ENCODE measurements at regions not wholly inside any gene's neighbourhood (a gene's known extent, or its start where the extent isn't known, plus 50 kb on each side); places are given as distances from the start of the nearest gene placed in this dataset.
"Not testable (repeated sequence)": the region's sequence is repeated elsewhere in the genome, so short reads cannot be mapped to it uniquely, and the experiment has no call there.

GRCh38 chr19:56894626-56895025 is 54.1 kb upstream of the PEG3 start:
- DNase-seq, result no peak

- DNase-seq, result no peak
Observed at GRCh38 chr19:56896095-56896494, 55.6 kb upstream of the PEG3 start.

- DNase-seq, result no peak
Observed at GRCh38 chr19:56899943-56900342, 59.4 kb upstream of the PEG3 start.

GRCh38 chr19:56900573-56901097 is 60.1 kb upstream of the PEG3 start:
- DNase-seq, result no peak

GRCh38 chr19:56905631-56906150 is 65.2 kb upstream of the PEG3 start:
- no peak for DNase-seq

DNA sequence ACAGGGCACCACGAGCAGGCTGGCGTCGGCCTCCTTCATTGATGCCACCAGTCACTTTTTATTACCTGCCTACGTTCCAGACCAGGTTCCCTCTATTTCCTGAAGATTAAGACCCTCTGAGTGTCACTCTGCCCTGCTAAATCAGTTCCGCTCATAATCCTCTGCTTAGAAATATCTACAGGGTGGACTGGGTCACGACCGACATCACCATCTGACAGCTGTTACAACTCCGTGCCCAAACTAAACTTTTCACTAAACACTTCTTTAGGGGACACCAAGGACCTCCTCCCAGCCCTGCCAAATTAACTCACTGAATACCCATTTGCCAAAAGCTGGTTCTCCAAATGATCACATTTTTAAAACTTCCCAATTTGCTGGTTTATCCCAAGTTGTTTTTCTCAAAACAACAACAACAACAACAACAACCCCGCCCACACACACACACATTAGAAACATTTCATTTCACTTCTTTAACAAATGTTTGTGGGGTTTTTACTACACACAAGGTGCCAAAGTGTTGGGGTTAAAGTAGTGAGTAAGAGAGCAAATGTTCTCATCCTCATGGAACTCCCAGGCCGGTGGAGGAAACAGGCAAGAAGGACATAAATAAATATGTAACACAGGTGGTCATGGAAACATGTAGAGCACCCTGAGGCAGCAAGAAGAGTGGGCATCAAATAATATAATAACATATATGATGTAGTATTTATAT is 72.0 kb upstream of the PEG3 start:
- DNase-seq, result no peak

GRCh38 chr19:56913113-56913455 is 72.6 kb upstream of the PEG3 start:
- DNase-seq, result not testable (repeated sequence)

GRCh38 chr19:56916528-56916927 is 76.0 kb upstream of the PEG3 start:
- DNase-seq, result no peak

GRCh38 chr19:56917529-56917928 is 77.0 kb upstream of the PEG3 start:
- no peak for DNase-seq

DNA sequence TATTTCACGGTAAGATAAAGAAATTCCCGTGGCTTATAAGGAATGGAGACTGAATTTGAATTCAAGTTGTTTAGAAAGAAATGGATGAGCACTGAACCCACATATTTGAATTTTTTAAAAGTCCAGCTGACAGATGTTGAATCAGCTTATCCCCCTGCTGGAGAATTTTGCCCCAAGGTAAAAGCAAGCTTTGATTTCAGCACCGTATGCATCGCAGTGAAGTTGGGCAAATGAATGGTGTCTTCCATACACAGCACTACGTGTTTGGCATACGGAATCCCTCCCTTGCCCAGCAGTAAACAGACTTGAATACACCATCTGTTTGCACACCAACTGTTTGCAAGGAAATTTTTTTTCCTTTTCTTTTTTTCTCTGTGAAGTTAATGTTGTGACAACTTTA is 77.5 kb upstream of the PEG3 start:
- DNase-seq, result no peak

DNA sequence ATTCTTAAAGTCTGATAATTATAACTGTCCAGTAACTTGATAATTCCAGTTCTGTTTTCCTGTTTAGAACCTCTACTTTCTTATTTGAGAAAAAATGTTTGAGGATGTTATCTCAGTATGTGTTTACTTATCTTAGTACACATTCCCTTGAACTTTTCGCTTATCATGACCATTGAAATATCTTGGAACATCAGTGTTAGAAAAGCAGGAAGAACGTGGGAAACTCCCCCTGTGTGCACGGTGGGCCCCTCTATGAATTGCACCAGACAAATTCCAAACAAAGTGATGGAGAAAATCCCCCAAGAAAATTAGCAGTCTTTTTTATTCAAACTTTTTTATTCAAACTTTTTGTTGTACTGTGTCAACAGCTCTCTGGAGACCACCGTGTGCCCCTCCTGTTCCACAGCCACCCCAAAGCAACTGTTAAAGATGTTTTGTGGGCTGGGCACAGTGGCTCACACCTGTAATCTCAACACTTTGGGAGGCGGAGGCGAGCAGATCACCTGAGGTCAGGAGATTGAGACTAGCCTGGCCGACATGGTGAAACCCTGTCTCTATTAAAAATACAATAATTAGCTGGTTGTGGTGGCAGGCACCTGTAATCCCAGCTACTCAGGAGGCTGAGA is 78.3 kb upstream of the PEG3 start:
- DNase-seq, result no peak

GRCh38 chr19:56919308-56919995 is 78.9 kb upstream of the PEG3 start:
- no peak for DNase-seq

GRCh38 chr19:56926094-56926493 is 85.6 kb upstream of the PEG3 start:
- not testable (repeated sequence) for DNase-seq

DNA sequence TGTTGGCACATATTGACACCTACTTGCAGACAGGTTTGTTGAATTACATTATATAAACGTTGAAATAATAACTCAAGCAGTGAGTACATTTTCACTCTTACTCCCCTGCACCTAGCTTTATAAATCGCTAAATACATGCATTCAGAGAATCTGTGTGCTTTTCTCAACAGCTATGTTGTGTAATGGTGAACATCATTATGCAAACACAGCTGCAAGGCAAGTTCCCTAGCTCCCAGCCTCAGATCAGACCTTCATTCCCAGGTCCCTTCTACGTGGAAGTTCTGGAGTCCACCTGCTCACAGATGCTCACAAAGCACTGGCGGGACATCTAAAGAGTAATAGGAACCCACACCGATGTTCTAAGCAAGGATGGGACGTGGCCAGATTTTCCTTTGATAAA is 86.8 kb upstream of the PEG3 start:
- DNase-seq, result no peak

GRCh38 chr19:56927791-56928207 is 87.3 kb upstream of the PEG3 start:
- DNase-seq, result no peak

DNA sequence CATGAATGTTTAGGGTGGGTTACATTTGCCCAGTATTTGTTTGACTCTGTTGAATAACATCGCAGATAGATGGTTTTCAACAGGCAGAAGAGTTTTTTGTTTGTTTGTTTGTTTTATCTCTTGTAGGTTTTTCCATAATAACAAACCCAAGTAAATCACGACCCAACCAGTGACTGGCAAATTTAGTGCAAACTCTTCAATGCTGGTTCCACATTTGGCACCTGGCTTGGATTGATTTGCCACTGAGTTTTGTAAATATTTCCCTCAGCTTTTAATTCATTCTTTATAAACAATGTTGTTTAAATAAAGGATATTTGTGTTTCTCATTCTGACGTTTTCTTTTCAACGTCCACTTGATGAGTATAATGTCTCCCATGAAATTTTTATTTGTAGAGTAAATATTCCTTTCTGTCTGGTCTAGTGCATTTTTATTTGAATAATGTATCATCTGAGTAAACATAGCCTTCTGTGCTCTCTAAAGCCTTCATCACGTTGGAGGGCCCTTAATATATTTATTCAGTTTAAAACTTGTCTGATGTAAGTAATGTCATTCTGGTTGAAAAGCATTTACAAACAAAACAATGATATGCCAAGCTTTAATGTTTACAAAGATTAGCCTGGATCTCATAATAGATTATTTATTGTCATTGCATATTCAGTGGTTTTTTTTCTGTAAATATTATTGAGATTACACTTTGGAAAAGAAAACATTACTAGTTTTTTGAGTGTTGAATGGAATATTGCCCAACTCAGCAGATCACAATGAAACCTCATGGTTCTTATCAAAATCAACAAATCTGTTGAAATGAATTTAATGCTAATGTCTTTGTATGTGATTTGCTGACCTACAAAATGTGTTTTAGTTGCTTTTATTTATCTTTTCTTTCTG is 90.4 kb upstream of the PEG3 start:
- DNase-seq, result no peak

DNA sequence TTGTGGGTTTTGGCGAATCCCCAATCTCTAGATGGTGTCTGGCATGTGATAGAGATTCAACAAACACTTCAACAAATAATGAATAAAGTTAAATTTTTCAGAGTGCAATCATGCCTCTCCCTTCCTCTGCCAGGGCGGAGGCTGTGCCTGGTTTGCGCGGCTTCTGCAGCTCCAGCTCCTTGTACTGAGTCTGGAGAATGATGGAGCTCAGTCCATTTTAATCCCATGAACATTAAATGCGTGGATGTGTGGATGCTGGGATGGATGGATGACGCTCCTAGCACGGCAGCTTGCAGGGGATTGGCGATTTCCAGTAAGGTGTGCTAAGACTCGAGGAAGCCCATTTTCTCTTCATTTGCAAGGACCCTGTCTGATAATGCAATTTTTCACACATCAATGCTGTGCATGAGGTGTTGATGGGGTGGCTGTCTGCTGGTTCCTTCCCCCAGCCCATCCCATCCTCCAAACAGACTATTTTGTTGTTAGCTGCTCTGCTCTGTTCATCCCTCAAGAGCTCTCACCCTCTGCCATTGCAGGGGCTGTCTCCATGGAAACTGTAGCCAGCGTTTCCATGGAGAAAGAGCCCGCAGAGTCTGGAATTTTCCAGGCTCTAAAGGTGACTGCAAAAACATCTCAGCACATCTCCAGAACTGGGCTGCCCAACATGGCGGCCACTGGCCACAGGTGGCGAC is 92.6 kb upstream of the PEG3 start:
- no peak for DNase-seq

DNA sequence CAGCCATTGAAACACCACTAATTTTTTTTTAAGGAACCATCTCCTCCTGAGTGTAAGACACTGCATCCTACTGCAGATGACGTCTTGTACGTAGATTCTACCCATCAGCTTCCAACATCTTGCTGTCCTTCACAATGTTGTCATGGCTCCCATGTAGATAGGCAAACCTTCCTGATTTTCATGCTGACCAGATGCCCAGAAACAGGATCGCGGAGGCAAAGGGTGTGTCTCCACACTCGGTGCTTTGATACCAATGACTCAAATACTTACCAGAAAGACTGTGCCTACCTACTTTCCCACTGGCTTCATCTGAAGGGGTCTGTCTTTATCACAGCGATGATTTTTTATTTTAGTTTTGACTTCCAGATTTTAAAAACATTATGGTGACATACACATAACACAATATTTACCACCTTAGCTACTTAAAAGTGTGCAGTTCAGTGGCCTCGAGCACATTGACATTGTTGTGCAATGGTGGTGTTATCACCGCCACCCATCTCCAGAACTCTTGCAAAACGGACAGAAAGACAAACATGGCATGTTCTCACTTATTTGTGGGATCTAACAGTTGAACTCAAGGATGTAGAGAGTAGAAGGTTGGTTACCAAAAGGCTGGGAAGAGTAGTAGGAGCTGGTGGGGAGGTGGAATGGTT is 94.0 kb upstream of the PEG3 start:
- no peak for DNase-seq

- DNase-seq, result no peak
Observed at GRCh38 chr19:56939951-56940350, 99.4 kb upstream of the PEG3 start.

DNA sequence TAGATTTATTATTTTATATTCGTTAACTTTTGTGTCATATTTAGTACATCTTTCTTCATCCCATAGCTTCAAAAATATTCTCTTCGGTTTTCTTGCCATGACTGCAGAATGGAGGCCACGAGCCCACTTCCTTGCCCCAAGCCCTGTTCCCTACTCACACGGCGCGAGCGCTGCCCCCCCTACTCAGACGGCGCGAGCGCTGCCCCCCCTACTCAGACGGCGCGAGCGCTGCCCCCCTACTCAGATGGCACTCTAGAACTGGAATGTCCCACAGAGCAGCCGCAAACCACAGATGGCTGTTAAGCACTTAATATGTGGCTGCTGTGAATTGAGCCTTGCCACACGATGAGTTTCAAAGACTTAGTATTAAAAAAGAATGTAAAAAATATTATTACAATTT is 102.2 kb upstream of the PEG3 start:
- no peak for DNase-seq

DNA sequence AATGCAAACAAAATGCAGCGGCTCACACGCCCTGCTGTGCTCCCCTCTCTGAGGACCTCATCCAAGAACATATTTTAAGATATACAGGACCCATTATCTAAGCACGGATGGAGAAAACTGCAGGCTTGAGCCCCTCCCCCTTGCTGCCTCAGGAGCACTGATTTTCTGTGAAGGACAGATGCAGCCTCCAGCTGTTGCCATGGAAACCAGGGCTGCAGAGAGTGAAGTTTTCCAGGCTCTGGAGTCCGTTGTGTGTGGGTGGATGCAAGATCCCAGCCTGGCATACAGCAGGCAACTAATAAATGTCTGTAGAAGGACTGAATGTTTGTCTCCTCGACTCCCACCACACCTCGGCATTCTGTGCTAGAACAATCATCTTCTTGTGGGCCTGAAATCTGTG is 105.6 kb upstream of the PEG3 start:
- DNase-seq, result peak in 1 of 2 experiments; percentile 17

- no peak for DNase-seq
Observed at GRCh38 chr19:56947206-56947605, 106.7 kb upstream of the PEG3 start.

All from NCI-H524 (cell line).